OCI-LY1 (cell line): ENCODE measurements at regions not wholly inside any gene's neighbourhood (a gene's known extent, or its start where the extent isn't known, plus 50 kb on each side); places are given as distances from the start of the nearest gene placed in this dataset.

ENCODE experiments used
- EZH2 ChIP-seq: fragments of 200-600 bp; sonication (generic), shearing (Covaris generic); IDR thresholded peaks from 2 replicates; pipeline ENCODE4 v1.8.0; 2017; ENCODE audit warnings: borderline replicate concordance, mixed run types, mild to moderate bottlenecking, antibody characterized with exemption, low read length, moderate library complexity, mixed read lengths
- TF ChIP-seq, protein P1 (sequence below): fragments of 200-600 bp; sonication (generic), shearing (Covaris generic); IDR thresholded peaks from 2 replicates; pipeline ENCODE4 v1.5.1; 2017; ENCODE audit warnings: mild to moderate bottlenecking, antibody characterized with exemption, low read length, moderate library complexity, mixed read lengths

DNA sequence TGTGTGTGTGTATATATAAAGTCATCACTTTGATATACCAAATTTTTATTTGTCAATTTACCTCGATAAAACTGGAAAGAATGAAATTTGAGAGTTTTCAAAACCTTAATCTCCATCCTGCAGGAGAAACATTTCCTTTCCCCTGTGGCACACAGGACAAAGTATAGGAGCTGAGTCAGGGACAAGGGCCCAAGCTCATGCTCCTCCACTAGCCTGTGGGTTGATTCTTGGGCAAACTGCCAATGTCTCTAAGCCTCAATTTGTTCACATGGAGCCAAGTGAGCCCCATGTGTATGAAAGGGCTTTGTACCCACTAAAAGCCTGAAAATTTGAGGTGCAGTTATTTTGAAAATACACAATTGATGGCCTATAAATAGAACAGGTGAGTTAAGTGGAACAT is 60.3 kb upstream of the IL6 start:
- TF ChIP-seq, protein P1, sequence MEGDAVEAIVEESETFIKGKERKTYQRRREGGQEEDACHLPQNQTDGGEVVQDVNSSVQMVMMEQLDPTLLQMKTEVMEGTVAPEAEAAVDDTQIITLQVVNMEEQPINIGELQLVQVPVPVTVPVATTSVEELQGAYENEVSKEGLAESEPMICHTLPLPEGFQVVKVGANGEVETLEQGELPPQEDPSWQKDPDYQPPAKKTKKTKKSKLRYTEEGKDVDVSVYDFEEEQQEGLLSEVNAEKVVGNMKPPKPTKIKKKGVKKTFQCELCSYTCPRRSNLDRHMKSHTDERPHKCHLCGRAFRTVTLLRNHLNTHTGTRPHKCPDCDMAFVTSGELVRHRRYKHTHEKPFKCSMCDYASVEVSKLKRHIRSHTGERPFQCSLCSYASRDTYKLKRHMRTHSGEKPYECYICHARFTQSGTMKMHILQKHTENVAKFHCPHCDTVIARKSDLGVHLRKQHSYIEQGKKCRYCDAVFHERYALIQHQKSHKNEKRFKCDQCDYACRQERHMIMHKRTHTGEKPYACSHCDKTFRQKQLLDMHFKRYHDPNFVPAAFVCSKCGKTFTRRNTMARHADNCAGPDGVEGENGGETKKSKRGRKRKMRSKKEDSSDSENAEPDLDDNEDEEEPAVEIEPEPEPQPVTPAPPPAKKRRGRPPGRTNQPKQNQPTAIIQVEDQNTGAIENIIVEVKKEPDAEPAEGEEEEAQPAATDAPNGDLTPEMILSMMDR: no peak
- no peak for TF ChIP-seq EZH2
